HepG2 (cell line): ENCODE measurements at regions not wholly inside any gene's neighbourhood (a gene's known extent, or its start where the extent isn't known, plus 50 kb on each side); places are given as distances from the start of the nearest gene placed in this dataset.

Source experiments
- HDAC1 ChIP-seq: sonication (generic); formaldehyde crosslinking; IDR thresholded peaks from 2 replicates; pipeline ENCODE4 v1.5.1; 2020; ENCODE audit warnings: mild to moderate bottlenecking, missing genetic modification reagents
- IRX3 ChIP-seq: sonication (generic); formaldehyde crosslinking; IDR thresholded peaks from 2 replicates; pipeline ENCODE4 v1.8.1; 2023; ENCODE audit warnings: mild to moderate bottlenecking, low read depth, missing genetic modification reagents, borderline replicate concordance
- MBD4 ChIP-seq: IDR thresholded peaks from 2 replicates; pipeline ENCODE4 v1.6.1; 2012; ENCODE audit warnings: low read length, inconsistent platforms, borderline replicate concordance
- NR3C1 ChIP-seq: sonication (generic); formaldehyde crosslinking; IDR thresholded peaks from 2 replicates; pipeline ENCODE4 v1.4.0; 2020; ENCODE audit warnings: missing genetic modification reagents
- REXO4 ChIP-seq: sonication (generic); formaldehyde crosslinking; IDR thresholded peaks from 2 replicates; pipeline ENCODE4 v1.8.0; 2022; ENCODE audit warnings: missing genetic modification reagents, mild to moderate bottlenecking, borderline replicate concordance
- SP2 ChIP-seq: sonication (generic); formaldehyde crosslinking; IDR thresholded peaks from 2 replicates; pipeline ENCODE4 v1.5.1; 2020; ENCODE audit warnings: mild to moderate bottlenecking, missing genetic modification reagents
- TARDBP ChIP-seq: sonication (generic); formaldehyde crosslinking; IDR thresholded peaks from 2 replicates; pipeline ENCODE4 v1.8.0; 2022; ENCODE audit warnings: mild to moderate bottlenecking, missing genetic modification reagents
- TEAD2 ChIP-seq: sonication (generic); formaldehyde crosslinking; IDR thresholded peaks from 2 replicates; pipeline ENCODE4 v1.9.0; 2021; ENCODE audit warnings: missing genetic modification reagents
- XBP1 ChIP-seq: sonication (generic); formaldehyde crosslinking; IDR thresholded peaks from 2 replicates; pipeline ENCODE4 v1.5.0; 2020; ENCODE audit warnings: missing genetic modification reagents
- ZFYVE20 ChIP-seq: sonication (generic); formaldehyde crosslinking; IDR thresholded peaks from 2 replicates; pipeline ENCODE4 v1.8.0; 2023; ENCODE audit warnings: low read depth, mild to moderate bottlenecking, moderate library complexity, missing genetic modification reagents, borderline replicate concordance
- ZMAT3 ChIP-seq: sonication (generic); formaldehyde crosslinking; conservative IDR thresholded peaks from 2 replicates; pipeline ENCODE4 v1.7.0; 2021; ENCODE audit warnings: missing genetic modification reagents
- ZNF317 ChIP-seq: sonication (generic); formaldehyde crosslinking; IDR thresholded peaks from 2 replicates; pipeline ENCODE4 v1.5.0; 2020; ENCODE audit warnings: mild to moderate bottlenecking, missing genetic modification reagents
- ZNF577 ChIP-seq: sonication (generic); formaldehyde crosslinking; IDR thresholded peaks from 2 replicates; pipeline ENCODE4 v1.4.0; 2020; ENCODE audit warnings: mild to moderate bottlenecking, low read depth, missing genetic modification reagents, borderline replicate concordance
- ZNF616 ChIP-seq: sonication (generic); formaldehyde crosslinking; IDR thresholded peaks from 2 replicates; pipeline ENCODE4 v1.5.0; 2020; ENCODE audit warnings: low read depth, mild to moderate bottlenecking, missing genetic modification reagents
- TF ChIP-seq, protein P1 (sequence below): sonication (generic); formaldehyde crosslinking; IDR thresholded peaks from 2 replicates; pipeline ENCODE4 v1.9.0; 2021; ENCODE audit warnings: mild to moderate bottlenecking, missing genetic modification reagents
- TF ChIP-seq, protein P2 (sequence below): IDR thresholded peaks from 2 replicates; pipeline ENCODE4 v1.6.1; 2012; ENCODE audit warnings: low read length, improper control_type of control experiment
- TF ChIP-seq, protein P3 (sequence below): IDR thresholded peaks from 2 replicates; pipeline ENCODE4 v1.6.1; 2018; ENCODE audit warnings: missing genetic modification reagents, mild to moderate bottlenecking, missing compliant biosample characterization
- TF ChIP-seq, protein P4 (sequence below): sonication (generic); formaldehyde crosslinking; IDR thresholded peaks from 2 replicates; pipeline ENCODE4 v1.5.0; 2020; ENCODE audit warnings: missing genetic modification reagents

DNA sequence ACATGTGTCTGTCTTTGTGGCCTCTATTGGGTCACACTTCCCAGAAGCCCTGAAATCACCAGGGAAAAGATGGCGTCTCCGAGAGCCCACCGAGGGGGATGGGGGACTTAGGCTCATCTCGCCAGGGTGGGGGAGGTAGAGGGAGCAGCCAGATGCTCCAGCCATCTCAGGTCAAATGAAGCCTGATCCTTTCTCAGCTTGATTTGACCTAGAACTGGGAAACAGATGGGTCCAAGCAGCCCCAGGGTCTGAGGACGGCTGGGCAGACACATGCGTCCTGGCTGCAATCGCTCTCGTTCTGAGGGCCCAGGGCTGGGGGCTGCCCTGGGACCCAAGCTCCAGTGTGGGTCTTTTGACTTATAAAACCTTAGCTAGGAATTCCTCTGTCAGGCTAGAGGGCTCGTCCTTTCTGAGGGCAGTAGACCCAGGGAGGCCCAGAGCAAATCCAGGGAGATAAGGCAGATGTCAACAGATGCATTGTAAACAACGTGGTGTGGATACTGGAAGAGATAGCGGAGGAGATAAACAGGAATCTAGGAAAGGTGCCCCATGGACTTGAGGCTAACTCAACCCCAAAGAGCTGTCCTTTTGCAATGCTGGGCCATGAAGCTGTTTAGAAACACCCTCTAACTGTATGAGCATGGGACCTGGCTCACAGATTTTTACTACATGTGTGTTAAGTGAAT is 127.7 kb downstream of the MYCN start (continued):
- TF ChIP-seq, protein P1, sequence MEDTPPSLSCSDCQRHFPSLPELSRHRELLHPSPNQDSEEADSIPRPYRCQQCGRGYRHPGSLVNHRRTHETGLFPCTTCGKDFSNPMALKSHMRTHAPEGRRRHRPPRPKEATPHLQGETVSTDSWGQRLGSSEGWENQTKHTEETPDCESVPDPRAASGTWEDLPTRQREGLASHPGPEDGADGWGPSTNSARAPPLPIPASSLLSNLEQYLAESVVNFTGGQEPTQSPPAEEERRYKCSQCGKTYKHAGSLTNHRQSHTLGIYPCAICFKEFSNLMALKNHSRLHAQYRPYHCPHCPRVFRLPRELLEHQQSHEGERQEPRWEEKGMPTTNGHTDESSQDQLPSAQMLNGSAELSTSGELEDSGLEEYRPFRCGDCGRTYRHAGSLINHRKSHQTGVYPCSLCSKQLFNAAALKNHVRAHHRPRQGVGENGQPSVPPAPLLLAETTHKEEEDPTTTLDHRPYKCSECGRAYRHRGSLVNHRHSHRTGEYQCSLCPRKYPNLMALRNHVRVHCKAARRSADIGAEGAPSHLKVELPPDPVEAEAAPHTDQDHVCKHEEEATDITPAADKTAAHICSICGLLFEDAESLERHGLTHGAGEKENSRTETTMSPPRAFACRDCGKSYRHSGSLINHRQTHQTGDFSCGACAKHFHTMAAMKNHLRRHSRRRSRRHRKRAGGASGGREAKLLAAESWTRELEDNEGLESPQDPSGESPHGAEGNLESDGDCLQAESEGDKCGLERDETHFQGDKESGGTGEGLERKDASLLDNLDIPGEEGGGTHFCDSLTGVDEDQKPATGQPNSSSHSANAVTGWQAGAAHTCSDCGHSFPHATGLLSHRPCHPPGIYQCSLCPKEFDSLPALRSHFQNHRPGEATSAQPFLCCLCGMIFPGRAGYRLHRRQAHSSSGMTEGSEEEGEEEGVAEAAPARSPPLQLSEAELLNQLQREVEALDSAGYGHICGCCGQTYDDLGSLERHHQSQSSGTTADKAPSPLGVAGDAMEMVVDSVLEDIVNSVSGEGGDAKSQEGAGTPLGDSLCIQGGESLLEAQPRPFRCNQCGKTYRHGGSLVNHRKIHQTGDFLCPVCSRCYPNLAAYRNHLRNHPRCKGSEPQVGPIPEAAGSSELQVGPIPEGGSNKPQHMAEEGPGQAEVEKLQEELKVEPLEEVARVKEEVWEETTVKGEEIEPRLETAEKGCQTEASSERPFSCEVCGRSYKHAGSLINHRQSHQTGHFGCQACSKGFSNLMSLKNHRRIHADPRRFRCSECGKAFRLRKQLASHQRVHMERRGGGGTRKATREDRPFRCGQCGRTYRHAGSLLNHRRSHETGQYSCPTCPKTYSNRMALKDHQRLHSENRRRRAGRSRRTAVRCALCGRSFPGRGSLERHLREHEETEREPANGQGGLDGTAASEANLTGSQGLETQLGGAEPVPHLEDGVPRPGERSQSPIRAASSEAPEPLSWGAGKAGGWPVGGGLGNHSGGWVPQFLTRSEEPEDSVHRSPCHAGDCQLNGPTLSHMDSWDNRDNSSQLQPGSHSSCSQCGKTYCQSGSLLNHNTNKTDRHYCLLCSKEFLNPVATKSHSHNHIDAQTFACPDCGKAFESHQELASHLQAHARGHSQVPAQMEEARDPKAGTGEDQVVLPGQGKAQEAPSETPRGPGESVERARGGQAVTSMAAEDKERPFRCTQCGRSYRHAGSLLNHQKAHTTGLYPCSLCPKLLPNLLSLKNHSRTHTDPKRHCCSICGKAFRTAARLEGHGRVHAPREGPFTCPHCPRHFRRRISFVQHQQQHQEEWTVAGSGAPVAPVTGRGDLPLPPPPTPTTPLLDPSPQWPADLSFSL (CRISPR knock-in tag) = no peak
- TF ChIP-seq, protein P2, sequence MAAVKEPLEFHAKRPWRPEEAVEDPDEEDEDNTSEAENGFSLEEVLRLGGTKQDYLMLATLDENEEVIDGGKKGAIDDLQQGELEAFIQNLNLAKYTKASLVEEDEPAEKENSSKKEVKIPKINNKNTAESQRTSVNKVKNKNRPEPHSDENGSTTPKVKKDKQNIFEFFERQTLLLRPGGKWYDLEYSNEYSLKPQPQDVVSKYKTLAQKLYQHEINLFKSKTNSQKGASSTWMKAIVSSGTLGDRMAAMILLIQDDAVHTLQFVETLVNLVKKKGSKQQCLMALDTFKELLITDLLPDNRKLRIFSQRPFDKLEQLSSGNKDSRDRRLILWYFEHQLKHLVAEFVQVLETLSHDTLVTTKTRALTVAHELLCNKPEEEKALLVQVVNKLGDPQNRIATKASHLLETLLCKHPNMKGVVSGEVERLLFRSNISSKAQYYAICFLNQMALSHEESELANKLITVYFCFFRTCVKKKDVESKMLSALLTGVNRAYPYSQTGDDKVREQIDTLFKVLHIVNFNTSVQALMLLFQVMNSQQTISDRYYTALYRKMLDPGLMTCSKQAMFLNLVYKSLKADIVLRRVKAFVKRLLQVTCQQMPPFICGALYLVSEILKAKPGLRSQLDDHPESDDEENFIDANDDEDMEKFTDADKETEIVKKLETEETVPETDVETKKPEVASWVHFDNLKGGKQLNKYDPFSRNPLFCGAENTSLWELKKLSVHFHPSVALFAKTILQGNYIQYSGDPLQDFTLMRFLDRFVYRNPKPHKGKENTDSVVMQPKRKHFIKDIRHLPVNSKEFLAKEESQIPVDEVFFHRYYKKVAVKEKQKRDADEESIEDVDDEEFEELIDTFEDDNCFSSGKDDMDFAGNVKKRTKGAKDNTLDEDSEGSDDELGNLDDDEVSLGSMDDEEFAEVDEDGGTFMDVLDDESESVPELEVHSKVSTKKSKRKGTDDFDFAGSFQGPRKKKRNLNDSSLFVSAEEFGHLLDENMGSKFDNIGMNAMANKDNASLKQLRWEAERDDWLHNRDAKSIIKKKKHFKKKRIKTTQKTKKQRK = no peak
- TF ChIP-seq, protein P3, sequence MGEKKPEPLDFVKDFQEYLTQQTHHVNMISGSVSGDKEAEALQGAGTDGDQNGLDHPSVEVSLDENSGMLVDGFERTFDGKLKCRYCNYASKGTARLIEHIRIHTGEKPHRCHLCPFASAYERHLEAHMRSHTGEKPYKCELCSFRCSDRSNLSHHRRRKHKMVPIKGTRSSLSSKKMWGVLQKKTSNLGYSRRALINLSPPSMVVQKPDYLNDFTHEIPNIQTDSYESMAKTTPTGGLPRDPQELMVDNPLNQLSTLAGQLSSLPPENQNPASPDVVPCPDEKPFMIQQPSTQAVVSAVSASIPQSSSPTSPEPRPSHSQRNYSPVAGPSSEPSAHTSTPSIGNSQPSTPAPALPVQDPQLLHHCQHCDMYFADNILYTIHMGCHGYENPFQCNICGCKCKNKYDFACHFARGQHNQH (CRISPR knock-in tag) = no peak; the same call in 1 of the 2 replicates
- no peak for TF ChIP-seq NR3C1 (CRISPR knock-in tag)
- no peak for TF ChIP-seq IRX3 (CRISPR knock-in tag)
- TF ChIP-seq MBD4 = no peak
- TF ChIP-seq HDAC1 (CRISPR knock-in tag) = peak; percentile 89
- no peak for TF ChIP-seq ZNF616 (CRISPR knock-in tag)
- no peak for TF ChIP-seq ZMAT3 (CRISPR knock-in tag)
- no peak for TF ChIP-seq XBP1 (CRISPR knock-in tag)
- no peak for TF ChIP-seq ZNF317 (CRISPR knock-in tag)
- no peak for TF ChIP-seq REXO4 (CRISPR knock-in tag)
- no peak for TF ChIP-seq ZFYVE20 (CRISPR knock-in tag)
- TF ChIP-seq, protein P4, sequence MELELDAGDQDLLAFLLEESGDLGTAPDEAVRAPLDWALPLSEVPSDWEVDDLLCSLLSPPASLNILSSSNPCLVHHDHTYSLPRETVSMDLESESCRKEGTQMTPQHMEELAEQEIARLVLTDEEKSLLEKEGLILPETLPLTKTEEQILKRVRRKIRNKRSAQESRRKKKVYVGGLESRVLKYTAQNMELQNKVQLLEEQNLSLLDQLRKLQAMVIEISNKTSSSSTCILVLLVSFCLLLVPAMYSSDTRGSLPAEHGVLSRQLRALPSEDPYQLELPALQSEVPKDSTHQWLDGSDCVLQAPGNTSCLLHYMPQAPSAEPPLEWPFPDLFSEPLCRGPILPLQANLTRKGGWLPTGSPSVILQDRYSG (CRISPR knock-in tag) = no peak
- peak; percentile 56; the same call in 1 of the 2 replicates for TF ChIP-seq TARDBP (CRISPR knock-in tag)
- no peak for TF ChIP-seq SP2 (CRISPR knock-in tag)
- no peak for TF ChIP-seq ZNF577 (CRISPR knock-in tag)
- no peak for TF ChIP-seq TEAD2
